ENCODE measurements at regions not wholly inside any gene's neighbourhood (a gene's known extent, or its start where the extent isn't known, plus 50 kb on each side); places are given as distances from the start of the nearest gene placed in this dataset.

GRCh38 chr7:131103997-131104396 is 223.7 kb upstream of the MKLN1 start:
- TF ChIP-seq CTCF (IDR thresholded peaks at IDR 0.05 in 4 of 5, conservative IDR thresholded peaks at IDR 0.05 in 1 of 5) (no peak), POLR2A (IDR thresholded peaks at IDR 0.05) (no peak)

Data from gastrocnemius medialis (tissue), 4 donors.